Suprapubic skin (tissue), 4 donors: ENCODE measurements at regions not wholly inside any gene's neighbourhood (a gene's known extent, or its start where the extent isn't known, plus 50 kb on each side); places are given as distances from the start of the nearest gene placed in this dataset.

ENCODE experiments used
- DNase-seq, 2 donors: peaks; one replicate each; pipeline ENCODE4 v3.0.0-alpha.2; 2019; ENCODE audit warnings: low spot score in 2 of 2
- H3K27ac ChIP-seq: fragments of 200-600 bp; sonication (generic); one replicate; pipeline ENCODE4 v1.5.1; 2019
- H3K27me3 ChIP-seq: fragments of 200-600 bp; sonication (generic); one replicate; pipeline ENCODE4 v1.5.1; 2019
- H3K36me3 ChIP-seq: fragments of 200-600 bp; sonication (generic); one replicate; pipeline ENCODE4 v1.5.1; 2019
- H3K4me1 ChIP-seq: fragments of 200-600 bp; sonication (generic); one replicate; pipeline ENCODE4 v1.5.1; 2019
- H3K4me3 ChIP-seq: fragments of 200-600 bp; sonication (generic); one replicate; pipeline ENCODE4 v1.5.1; 2019; ENCODE audit warnings: mild to moderate bottlenecking
- H3K9me3 ChIP-seq: fragments of 200-600 bp; sonication (generic); one replicate; pipeline ENCODE4 v1.5.1; 2019
- EP300 ChIP-seq: sonication (generic); formaldehyde crosslinking; IDR thresholded peaks from one replicate; pipeline ENCODE4 v1.6.1; 2017; ENCODE audit warnings: antibody characterized with exemption
- POLR2A ChIP-seq, 2 donors: fragments of 450-650 bp; IDR thresholded peaks; one replicate each; pipeline ENCODE4 v1.6.1; 2017; ENCODE audit warnings: antibody characterized with exemption in 2 of 2, mild to moderate bottlenecking in 2 of 2, moderate library complexity in 2 of 2
- POLR2AphosphoS5 ChIP-seq, 3 donors: sonication (generic); formaldehyde crosslinking; IDR thresholded peaks; one replicate each; pipeline ENCODE4 v1.6.1; 2017; ENCODE audit warnings: antibody characterized with exemption in 3 of 3
- WGBS: methylation state at CpG from one replicate; pipeline ENCODE4 v1.1.5; 2018; 5-methylcytosine and 5-hydroxymethylcytosine counted together
- TF ChIP-seq, protein P1 (sequence below), 2 donors: fragments of 200-600 bp in 1 of 2; fragments of 450-650 bp in 1 of 2; sonication (generic) in 1 of 2; IDR thresholded peaks; one replicate each; pipeline ENCODE4 v1.5.1; 2016 to 2019; ENCODE audit warnings: antibody characterized with exemption in 2 of 2, mild to moderate bottlenecking in 1 of 2, moderate library complexity in 1 of 2

DNA sequence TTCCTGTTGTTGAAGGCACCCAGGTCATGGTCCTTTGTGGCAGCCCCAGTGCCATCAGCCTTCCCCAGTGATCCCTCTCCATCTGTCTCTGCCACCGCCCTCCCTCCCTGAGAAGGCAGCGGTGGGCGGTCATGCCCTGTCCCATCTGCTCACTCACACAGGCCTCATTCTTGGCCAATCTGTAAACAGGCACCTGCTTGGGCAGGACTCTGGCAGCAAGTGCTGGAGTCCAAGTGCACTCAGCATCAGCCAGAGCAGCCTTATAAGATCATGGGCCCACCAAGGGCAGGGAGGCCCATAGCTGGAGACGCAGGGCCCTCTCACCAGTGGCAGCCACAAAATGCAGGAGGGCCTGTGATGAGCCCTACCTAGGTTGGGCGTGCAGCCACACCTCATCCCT lies 140.9 kb downstream of the TWIST2 start:
- Histone ChIP-seq H3K36me3 (no peaks in the 10 kb centered on the region), H3K9me3 (no peaks in the 10 kb centered on the region), H3K27me3 (peaks cover 3% of the 10 kb centered on the region), H3K4me1 (no peaks in the 10 kb centered on the region), H3K27ac (no peak overlapping the region), H3K4me3 (no peak overlapping the region)
- TF ChIP-seq POLR2AphosphoS5 (IDR thresholded peaks at IDR 0.05) (no peak), EP300 (no peak), POLR2A (IDR thresholded peaks at IDR 0.05) (no peak)
- TF ChIP-seq, protein P1, sequence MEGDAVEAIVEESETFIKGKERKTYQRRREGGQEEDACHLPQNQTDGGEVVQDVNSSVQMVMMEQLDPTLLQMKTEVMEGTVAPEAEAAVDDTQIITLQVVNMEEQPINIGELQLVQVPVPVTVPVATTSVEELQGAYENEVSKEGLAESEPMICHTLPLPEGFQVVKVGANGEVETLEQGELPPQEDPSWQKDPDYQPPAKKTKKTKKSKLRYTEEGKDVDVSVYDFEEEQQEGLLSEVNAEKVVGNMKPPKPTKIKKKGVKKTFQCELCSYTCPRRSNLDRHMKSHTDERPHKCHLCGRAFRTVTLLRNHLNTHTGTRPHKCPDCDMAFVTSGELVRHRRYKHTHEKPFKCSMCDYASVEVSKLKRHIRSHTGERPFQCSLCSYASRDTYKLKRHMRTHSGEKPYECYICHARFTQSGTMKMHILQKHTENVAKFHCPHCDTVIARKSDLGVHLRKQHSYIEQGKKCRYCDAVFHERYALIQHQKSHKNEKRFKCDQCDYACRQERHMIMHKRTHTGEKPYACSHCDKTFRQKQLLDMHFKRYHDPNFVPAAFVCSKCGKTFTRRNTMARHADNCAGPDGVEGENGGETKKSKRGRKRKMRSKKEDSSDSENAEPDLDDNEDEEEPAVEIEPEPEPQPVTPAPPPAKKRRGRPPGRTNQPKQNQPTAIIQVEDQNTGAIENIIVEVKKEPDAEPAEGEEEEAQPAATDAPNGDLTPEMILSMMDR (IDR thresholded peaks at IDR 0.05): no peak
- 94% methylated on average over 5 of the region's 5 CpGs for WGBS
- no peak for DNase-seq

DNA sequence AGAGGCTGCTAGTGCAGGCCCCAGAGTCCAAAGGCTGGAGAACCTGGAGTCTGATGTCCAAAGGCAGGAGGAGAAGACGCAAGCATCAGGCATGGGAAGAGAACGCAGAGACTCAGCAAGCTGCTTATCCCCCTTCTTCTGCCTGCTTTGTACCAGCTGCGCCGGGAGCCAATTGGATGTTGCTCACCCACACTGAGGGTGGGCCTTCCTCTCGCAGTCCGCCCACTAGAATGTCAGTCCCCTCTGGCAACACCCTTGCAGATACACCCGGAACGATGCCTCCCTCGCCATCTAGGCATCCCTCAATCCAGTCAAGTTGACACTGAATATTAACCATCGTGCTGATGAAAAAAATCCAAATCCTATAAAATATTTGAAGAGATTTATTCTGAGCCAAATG lies 141.6 kb downstream of the TWIST2 start:
- TF ChIP-seq EP300 (no peak), POLR2AphosphoS5 (IDR thresholded peaks at IDR 0.05) (no peak), POLR2A (IDR thresholded peaks at IDR 0.05) (no peak)
- TF ChIP-seq, protein P1 (IDR thresholded peaks at IDR 0.05): no peak
- Histone ChIP-seq H3K4me1 (no peaks in the 10 kb centered on the region), H3K27me3 (peaks cover 3% of the 10 kb centered on the region), H3K9me3 (no peaks in the 10 kb centered on the region), H3K27ac (no peak overlapping the region), H3K4me3 (no peak overlapping the region), H3K36me3 (no peaks in the 10 kb centered on the region)
- DNase-seq: no peak
- 89% methylated on average over 10 of the region's 10 CpGs for WGBS

DNA sequence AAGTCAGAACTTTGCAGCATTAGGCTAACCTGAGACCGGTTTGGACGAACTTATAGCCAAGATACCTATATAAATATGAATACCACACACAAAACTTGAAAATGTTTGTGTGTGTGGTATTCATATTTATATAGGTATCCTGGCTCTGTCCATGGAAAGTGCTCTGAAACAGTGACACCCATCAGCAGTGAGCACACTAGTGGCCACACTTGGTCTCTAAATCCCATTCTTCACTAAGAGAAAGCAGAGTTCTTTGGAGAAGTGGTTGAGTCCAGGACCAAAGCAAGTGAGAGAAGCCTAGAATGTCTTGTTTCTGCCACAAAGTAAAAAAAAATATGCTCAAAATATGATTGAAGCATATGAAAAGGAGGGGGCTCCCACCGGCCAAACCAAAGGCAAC lies 146.5 kb downstream of the TWIST2 start:
- Histone ChIP-seq H3K27me3 (peaks cover 3% of the 10 kb centered on the region), H3K4me3 (no peak overlapping the region), H3K27ac (no peak overlapping the region), H3K4me1 (no peaks in the 10 kb centered on the region), H3K36me3 (no peaks in the 10 kb centered on the region), H3K9me3 (no peaks in the 10 kb centered on the region)
- TF ChIP-seq POLR2AphosphoS5 (IDR thresholded peaks at IDR 0.05) (no peak), EP300 (no peak)
- 99% methylated on average over 3 of the region's 3 CpGs for WGBS
- DNase-seq: no peak

DNA sequence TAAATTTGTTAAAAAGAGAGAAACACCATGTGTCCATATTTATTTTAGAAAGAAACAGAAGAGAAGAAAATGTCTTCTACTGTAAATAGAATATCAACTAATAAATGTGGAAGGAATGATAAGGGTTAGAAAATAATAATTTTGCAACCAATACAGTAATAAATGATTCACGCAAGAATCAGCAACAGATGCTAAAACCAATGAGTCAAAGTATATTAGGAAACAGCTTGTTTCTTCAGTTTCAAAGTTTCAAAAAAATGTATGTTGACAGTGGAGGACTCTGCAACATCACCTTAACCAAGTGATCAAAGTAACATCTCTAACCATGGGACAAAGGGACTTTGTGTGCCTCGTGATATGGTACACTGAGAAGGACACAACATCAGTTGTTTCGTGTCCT lies 147.0 kb downstream of the TWIST2 start:
- 83% methylated on average over 3 of the region's 3 CpGs for WGBS
- DNase-seq: no peak

DNA sequence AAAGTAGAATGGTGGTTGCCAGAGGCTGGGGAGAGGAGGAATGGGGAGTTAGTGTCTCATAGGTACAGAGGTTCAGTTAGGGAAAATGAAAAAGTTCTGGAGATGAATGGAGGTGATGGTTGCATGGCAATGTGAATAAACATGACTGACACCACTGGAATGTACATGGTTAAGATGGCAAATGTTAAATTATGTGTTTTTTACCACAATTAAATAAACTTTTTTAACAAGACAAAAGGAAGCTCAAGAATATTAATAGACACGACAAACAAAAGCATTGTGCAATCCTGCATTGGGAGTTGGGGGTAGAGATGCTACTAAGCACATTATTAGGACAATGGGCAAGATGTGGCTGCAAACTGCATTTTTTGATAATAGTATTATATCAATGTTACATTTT lies 147.7 kb downstream of the TWIST2 start:
- Histone ChIP-seq H3K4me3 (no peak overlapping the region), H3K27me3 (peaks cover 3% of the 10 kb centered on the region), H3K36me3 (no peaks in the 10 kb centered on the region), H3K27ac (no peak overlapping the region), H3K9me3 (no peaks in the 10 kb centered on the region), H3K4me1 (no peaks in the 10 kb centered on the region)
- 76% methylated on average over 1 of the region's 1 CpG for WGBS
- no peak for TF ChIP-seq POLR2A (IDR thresholded peaks at IDR 0.05)
- no peak for DNase-seq

More for the DNA sequence above, 147.0 kb downstream of the TWIST2 start:
- Histone ChIP-seq H3K4me3 (no peak overlapping the region), H3K4me1 (no peaks in the 10 kb centered on the region), H3K9me3 (no peaks in the 10 kb centered on the region), H3K27ac (no peak overlapping the region), H3K36me3 (no peaks in the 10 kb centered on the region), H3K27me3 (peaks cover 3% of the 10 kb centered on the region)
- TF ChIP-seq POLR2AphosphoS5 (IDR thresholded peaks at IDR 0.05): no peak
- TF ChIP-seq, protein P1 (IDR thresholded peaks at IDR 0.05): no peak
- TF ChIP-seq EP300: no peak
- no peak for TF ChIP-seq POLR2A (IDR thresholded peaks at IDR 0.05)

DNA sequence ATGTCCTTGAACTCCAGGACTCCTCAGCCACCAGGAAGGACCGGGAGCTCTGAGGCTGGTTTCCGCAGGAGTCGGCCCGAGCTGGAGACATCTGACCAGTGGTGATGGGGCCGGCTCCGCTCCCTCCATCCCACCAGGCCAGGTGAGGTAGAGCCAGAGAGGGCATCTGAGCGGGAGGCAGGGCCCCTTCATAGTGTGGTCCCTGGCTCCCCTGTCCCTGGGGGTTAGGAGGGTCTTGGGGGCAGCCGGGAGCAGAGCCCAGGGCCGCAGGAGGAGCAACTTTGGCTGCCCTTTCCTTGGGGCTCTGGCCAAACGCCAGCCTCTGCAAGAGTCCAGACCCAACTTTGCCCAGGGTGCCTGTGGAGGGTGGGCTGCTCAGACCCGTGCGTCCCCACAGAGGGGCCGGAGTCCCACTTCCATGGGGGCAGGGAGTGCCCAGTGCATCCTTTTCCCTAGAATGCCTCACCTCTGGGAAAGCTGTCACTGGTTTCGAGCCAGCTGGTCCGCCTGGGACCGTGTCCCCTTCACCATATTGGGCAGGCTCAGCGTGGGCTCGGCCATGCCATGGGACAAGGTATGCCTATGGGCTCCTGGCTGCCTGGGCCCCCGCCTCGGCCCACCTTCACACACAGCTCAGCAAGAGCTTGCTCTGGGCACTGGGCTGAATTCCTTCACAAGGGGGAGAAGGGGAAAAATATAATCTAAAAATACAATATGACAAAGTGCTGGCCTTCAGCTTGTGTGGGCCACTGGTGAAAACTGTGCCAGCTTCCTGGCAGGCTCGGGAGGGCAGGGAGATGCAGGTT lies 148.6 kb downstream of the TWIST2 start:
- DNase-seq: no peak
- TF ChIP-seq POLR2AphosphoS5 (IDR thresholded peaks at IDR 0.05) (no peak), EP300 (no peak), POLR2A (IDR thresholded peaks at IDR 0.05) (no peak)
- TF ChIP-seq, protein P1 (IDR thresholded peaks at IDR 0.05): no peak
- H3K27ac ChIP-seq: no peak overlapping the region
- H3K36me3 ChIP-seq: no peaks in the 10 kb centered on the region
- 80% methylated on average over 13 of the region's 21 CpGs for WGBS
- H3K27me3 ChIP-seq: peaks cover 3% of the 10 kb centered on the region
- no peaks in the 10 kb centered on the region for H3K4me1 ChIP-seq
- no peak overlapping the region for H3K4me3 ChIP-seq
- H3K9me3 ChIP-seq: no peaks in the 10 kb centered on the region
